GM19043 (cell line): ENCODE measurements at regions not wholly inside any gene's neighbourhood (a gene's known extent, or its start where the extent isn't known, plus 50 kb on each side); places are given as distances from the start of the nearest gene placed in this dataset.

Experiments
- ATAC-seq: cut with Tn5 transposase; IDR thresholded peaks from one replicate; pipeline ENCODE4 v1.9.1; 2021; ENCODE audit warnings: low read depth; ENCODE audit not compliant: unreplicated experiment

DNA sequence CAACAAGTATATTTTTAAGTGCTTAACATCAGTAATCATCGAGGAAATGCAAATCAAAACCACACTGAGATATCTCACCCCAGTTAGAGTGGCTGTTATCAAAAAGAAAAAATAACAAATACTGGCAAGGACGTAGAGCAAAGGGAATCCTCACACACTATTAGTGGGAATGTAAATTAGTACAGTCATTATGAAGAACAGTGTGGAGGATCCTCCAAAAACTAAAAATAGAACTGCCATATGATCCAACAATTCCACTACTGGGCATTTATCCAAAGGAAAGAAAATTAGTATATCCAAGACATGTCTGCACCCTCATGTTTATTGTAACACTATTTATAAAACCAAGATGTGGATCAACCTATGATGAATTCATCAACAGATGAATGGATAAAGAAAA lies 149.0 kb upstream of the PWP1 start:
- no peak for ATAC-seq

GRCh38 chr12:107537464-107538119 lies 148.0 kb upstream of the PWP1 start:
- ATAC-seq = no peak

DNA sequence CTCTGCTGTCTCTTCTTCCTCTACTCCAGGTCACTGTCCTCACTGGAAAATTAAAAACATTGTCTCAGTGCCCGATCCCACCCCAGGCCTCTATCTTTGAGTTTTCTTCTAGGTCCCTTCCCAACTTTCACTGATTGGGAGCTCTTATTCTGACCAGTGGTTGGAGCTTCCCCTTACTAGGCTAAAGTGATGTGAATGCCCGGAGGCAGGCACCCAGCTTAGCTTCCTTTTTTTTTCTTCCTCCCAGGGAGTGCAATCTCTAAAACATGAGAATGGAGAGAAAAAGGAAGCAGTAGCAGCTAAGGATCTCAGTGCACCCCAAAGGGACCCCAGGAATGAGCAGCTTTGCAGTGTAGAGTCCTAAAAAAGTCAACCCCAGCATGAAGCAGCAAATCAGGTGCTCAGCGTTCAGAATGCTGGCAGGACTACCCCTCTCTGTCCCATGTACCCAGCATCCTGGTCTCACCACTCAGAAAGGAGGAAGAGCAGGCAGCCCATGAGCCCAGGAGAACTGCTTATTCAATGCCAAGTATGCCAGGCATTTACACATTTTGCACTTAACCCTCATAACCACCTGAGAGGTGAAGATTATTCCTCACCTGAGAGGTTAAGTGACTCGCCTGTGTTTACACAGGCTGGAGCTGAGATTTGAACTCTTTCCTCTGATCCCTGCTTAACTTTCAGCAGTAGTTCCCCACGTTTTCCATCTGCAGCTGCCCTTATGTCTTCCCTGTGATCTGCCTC lies 146.2 kb upstream of the PWP1 start:
- no peak for ATAC-seq

- ATAC-seq = no peak
These were observed 144.4 kb upstream of the PWP1 start for GRCh38 chr12:107541001-107541705.

- ATAC-seq = no peak
These were observed 142.2 kb upstream of the PWP1 start for GRCh38 chr12:107543416-107543815.

DNA sequence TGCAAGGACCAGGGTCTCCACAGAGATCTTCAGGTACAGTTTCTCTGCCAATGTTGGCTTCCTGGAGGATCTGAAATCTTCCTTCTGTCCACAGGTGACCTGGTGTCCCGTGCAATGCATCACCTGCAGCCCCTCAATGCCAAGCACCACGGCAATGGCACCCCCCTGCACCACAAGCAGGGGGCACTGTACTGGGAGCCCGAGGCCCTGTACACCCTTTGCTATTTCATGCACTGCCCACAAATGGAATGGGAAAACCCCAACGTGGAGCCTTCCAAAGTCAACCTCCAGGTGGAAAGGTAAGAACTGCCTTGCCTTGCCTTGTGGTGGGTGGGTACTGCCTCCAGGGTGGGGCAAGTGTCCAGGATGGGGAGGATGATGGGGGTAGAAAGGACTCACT lies 141.8 kb upstream of the PWP1 start:
- no peak for ATAC-seq

- no peak for ATAC-seq
These were observed 140.7 kb upstream of the PWP1 start for GRCh38 chr12:107544937-107545336.

DNA sequence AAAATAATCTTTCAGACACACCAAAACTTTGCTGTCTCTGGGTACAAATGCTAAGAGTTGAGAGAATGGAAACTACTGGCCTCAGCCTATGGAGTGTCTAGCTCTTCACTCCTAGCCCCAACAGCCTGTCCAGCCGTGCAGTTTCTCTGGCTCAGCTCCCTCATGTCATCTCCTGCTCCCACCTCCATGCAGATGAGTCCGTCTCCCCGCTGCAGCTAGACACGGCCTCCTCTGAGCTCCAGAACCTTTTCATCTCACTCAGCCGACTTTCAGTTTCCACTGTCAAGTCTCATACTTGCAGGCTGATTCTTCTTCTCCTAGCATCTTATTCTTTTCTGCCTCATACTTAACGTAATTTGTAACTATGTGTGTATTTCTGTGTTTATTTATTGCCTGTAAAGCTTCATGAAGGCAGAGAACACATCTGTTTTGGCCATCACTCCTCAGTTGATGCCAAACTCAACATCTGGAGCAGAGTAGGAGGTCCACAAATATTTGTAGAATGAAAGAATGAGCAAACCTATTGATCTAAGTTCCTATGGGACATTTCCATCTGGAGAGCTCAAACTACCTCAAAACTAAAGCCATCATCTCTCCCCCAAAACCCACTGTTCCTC lies 139.8 kb upstream of the PWP1 start:
- no peak for ATAC-seq

GRCh38 chr12:107547389-107547788 lies 138.2 kb upstream of the PWP1 start:
- no peak for ATAC-seq

DNA sequence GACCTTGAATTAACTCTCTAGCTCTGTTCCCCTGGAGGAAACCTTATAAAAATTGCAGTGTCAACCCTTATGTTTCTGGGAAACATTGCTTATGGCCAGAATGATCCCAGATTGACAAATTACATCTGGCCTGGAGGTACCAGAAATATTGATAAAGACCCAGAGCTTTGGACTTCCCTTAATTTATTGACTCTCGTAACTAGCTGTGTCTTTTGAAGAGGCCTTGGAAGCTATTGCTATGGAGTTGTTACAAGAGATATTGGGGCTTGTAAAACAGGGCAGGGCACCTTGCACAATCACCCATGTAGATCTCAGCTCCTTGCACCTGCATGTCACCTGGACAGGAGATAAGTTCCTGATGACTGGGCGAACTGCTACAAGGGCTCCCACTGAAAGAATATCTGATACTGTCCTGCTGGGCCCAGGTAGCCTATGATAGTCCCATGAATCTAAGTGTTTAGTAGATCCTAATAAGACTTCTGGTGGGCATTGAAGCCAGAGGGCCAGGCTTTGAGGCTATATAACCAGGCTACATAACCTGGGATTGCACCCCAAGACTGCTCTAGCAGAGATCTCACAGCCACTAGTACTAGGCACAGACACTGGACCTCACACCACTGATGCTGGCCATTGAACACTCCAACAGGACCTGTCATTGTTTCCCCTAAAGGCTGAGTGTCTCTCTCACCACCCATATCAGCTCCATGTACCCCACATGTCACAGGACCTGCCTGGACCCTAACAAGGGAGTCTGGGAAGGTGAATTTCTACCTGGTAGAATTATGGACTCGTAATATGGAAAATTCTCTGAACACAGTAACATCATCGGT lies 135.7 kb upstream of the PWP1 start:
- ATAC-seq = no peak

DNA sequence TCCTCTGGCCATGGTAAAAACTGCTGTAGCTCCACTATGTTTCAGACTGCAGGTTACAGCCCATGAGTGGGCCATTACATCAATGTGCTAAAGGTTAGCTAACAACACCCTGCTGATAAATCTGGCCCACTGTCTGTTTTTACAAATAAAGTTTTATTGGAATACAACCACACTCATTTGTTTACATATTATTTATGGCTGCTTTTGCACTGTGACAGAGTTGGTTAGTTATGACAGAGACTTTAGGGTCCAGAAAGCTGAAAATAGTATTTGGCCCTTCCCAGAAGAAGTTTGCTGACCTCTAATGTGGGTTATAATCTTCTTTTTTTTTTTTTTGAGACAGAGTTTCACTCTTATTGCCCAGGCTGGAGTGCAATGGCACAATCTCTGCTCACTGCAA lies 134.2 kb upstream of the PWP1 start:
- no peak for ATAC-seq

DNA sequence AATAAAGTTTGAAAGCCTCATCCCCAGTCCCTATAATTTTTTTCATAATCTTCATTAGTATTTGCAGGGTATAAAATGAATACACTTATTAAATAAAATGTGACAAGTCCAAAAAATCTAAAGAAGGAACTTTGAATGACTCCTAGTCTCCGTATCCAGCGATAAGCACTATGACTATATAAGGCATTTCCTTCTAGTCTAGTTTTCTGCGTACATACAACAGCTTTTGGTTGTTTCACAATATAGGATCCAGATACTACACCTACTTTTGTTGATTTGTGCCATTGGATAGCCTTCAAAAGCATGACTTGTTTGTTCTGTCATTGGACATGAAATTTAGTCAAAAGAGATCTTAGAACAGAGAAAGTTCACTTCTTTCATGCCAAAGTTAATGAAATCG lies 133.3 kb upstream of the PWP1 start:
- no peak for ATAC-seq

GRCh38 chr12:107553211-107553765 lies 132.3 kb upstream of the PWP1 start:
- ATAC-seq = no peak

GRCh38 chr12:107554941-107555340 lies 130.7 kb upstream of the PWP1 start:
- ATAC-seq = no peak

- ATAC-seq = no peak
These were observed 128.6 kb upstream of the PWP1 start for GRCh38 chr12:107557026-107557425.

- ATAC-seq = no peak
These were observed 128.0 kb upstream of the PWP1 start for GRCh38 chr12:107557589-107558100.

DNA sequence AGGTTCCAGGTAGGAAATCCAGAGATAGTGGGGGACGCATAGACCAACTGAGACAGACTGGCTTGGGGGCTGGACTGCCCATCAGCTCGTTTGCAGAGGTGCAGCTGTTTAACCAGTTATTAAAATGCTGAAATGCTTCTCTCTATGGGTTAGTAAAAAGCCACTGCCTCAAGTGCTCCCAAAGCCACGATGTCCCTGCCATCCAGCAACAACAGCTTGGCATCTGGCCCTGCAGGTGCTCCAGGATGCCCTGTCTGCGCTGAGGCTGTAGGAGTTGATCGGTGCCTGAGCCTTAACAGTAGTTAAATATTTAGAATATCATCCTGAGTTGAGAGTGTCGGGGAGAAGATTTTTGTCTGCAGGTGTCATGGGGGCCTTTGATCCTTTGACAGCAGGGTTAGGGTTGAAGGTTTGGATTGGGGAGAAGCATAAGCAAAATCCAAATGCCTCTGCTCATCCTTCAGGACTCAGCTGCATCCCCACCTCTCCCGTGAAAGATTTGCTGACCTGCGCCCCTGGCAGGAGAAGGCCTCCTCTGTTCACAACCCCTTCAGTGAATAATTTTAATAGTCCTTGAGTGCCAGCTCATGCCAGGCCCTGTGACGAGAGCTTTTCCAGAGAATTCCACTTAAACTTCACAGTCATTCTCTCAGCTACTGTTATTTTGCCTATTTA lies 127.3 kb upstream of the PWP1 start:
- ATAC-seq = no peak

DNA sequence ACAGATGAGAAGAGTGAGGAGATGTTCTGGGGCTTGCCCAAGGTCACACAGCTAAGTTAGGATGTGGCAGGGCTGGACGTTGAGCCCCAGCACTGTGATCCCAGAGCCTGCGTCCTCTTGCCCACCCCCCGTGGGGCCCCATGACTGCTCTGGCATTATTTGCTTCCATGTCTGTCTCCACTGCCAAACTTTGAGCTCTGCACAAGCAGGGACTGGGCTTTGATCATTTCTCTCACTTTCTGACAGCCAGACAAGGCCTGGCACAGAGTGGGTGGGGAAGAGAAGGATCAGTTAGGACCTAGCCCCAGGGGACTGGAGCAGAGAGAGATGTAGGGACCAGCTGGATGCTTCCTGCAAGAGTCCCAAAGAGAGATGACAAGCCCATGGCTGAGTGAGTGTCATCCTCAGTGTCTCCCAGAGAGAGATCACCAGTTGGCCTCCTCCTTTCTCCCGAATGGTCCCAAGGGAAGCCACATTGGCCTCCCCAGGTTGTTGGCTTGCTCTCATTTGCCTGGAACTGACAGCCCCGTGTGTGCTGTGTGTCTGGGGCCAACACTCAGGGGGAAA lies 126.7 kb upstream of the PWP1 start:
- ATAC-seq = no peak
